ENCODE measurements at regions not wholly inside any gene's neighbourhood (a gene's known extent, or its start where the extent isn't known, plus 50 kb on each side); places are given as distances from the start of the nearest gene placed in this dataset.

DNA sequence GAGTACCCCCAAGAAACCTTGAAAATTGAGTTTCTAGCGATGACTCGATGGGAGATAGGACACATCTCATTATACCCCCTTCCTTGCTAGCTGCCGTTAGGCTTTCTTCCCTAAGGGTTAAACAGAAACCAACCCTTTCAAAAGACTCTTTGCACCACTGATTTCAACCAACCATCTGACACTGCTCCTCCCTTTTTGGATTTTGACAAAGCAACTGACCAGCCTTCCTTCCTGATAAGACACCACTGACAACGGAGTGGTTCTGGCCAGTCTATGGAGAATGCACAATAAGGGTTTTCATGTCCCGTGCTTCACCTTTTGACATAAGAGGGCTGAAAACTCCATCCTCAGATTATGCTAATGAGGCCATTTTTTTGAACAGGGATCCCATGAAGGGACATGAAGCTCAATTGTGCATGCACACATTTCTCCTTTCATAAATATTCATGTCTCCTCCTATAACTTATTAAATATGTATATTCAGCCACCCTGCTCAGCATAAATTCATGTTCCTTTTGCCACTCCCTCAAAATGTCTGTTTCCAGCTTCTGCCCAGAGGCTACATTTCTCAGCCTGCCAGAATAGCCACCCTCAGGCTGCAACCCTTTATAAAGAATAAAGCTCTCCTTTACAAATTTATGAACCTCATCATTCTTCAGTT is 52.8 kb upstream of the SLC35F5 start:
- DNase-seq (ENCODE audit: low spot score in 2 of 2, unreplicated experiment in 2 of 2): no peak
- Mint-ChIP-seq H3K27ac (no peak overlapping the region), H3K4me1 (peaks cover 10% of the 10 kb centered on the region), H3K4me3 (no peak overlapping the region), H3K9me3 (peaks cover 13% of the 10 kb centered on the region), H3K27me3 (ENCODE audit: low read depth) (no peaks in the 10 kb centered on the region), H3K36me3 (no peaks in the 10 kb centered on the region)
- TF ChIP-seq, protein P1, sequence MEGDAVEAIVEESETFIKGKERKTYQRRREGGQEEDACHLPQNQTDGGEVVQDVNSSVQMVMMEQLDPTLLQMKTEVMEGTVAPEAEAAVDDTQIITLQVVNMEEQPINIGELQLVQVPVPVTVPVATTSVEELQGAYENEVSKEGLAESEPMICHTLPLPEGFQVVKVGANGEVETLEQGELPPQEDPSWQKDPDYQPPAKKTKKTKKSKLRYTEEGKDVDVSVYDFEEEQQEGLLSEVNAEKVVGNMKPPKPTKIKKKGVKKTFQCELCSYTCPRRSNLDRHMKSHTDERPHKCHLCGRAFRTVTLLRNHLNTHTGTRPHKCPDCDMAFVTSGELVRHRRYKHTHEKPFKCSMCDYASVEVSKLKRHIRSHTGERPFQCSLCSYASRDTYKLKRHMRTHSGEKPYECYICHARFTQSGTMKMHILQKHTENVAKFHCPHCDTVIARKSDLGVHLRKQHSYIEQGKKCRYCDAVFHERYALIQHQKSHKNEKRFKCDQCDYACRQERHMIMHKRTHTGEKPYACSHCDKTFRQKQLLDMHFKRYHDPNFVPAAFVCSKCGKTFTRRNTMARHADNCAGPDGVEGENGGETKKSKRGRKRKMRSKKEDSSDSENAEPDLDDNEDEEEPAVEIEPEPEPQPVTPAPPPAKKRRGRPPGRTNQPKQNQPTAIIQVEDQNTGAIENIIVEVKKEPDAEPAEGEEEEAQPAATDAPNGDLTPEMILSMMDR (IDR thresholded peaks at IDR 0.05; ENCODE audit: unreplicated experiment): no peak

DNA sequence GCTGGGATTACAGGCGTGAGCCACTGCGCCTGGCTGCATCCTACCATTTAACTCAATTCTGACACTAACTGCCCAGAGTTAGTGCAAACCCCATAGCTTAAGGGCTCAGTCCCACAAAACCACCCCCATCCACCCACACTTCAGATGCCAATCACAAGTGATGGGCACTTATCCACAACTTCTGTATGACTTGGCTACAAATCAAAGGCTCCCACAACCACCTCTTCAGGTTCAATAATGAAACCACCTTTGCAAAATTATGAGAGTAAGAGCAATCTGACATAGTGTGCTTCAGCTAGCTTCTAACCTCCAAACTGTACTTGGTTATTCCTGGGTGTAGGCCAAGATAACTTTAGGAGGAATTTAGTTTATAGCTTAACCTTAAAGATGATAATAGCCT is 51.3 kb upstream of the SLC35F5 start:
- no peak overlapping the region for H3K4me3 Mint-ChIP-seq
- H3K27me3 Mint-ChIP-seq (ENCODE audit: low read depth): no peaks in the 10 kb centered on the region
- H3K4me1 Mint-ChIP-seq: peaks cover 16% of the 10 kb centered on the region
- H3K9me3 Mint-ChIP-seq: peaks cover 13% of the 10 kb centered on the region
- no peaks in the 10 kb centered on the region for H3K36me3 Mint-ChIP-seq
- no peak for DNase-seq (ENCODE audit: low spot score in 2 of 2, unreplicated experiment in 2 of 2)
- TF ChIP-seq, protein P1 (IDR thresholded peaks at IDR 0.05; ENCODE audit: unreplicated experiment): no peak
- no peak overlapping the region for H3K27ac Mint-ChIP-seq

DNA sequence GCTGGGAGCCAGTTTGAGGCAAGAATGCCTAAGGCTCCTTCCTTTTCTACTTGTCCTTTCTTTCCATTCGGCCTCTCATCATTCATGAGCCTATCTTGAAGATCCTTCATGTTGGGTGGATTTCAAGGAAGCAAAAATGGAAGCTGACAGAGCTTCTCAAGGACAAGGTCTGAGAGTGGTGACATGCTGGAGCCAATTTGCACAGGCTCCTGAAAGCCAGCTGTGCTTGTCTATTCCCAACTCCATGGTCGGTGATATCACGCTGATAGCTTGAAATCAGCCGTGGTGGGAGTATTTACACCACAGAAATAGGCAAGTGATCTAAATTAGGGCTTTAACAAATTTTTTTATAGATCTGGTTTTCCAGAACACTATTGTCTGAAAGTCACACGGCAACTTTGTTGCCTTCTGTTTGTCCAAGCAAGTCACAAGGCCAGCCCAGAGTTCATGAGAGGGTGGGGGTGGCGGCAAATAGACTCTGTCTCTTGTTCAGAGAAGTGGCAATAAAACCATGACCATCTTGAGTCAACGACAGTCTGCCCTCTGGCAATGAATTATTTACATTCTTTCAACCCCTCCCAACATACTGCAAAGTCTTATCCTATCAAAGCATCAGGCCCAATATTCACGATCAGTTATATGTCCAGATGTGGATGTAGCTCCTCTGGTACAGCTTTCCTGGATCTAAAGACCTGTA is 49.9 kb upstream of the SLC35F5 start:
- Mint-ChIP-seq H3K36me3 (no peaks in the 10 kb centered on the region), H3K9me3 (peaks cover 13% of the 10 kb centered on the region), H3K27ac (no peak overlapping the region), H3K4me3 (no peak overlapping the region), H3K27me3 (ENCODE audit: low read depth) (no peaks in the 10 kb centered on the region), H3K4me1 (peaks cover 6% of the 10 kb centered on the region)
- no peak for DNase-seq (ENCODE audit: low spot score in 2 of 2, unreplicated experiment in 2 of 2)
- TF ChIP-seq, protein P1 (IDR thresholded peaks at IDR 0.05; ENCODE audit: unreplicated experiment): no peak
